HepG2 (cell line): ENCODE measurements at regions not wholly inside any gene's neighbourhood (a gene's known extent, or its start where the extent isn't known, plus 50 kb on each side); places are given as distances from the start of the nearest gene placed in this dataset.

Experiments used
- ATAC-seq: fragments of 200-7000 bp; cut with Tn5 transposase; 3 replicates; pipeline ENCODE4 v1.9.1; 2020; ENCODE audit warnings: mild to moderate bottlenecking, moderate library complexity
- BruUV-seq: library from RNA; stranded (reverse); fragments of 400-500 nt; replicated peaks from 2 replicates; lab custom pipeline; 2021; lab: Mats Ljungman, UMichigan
- CTCF ChIA-PET: fragments of 300-600 bp; formaldehyde crosslinking; extraction: SDS; loops from one replicate; lab custom pipeline; 2021; ENCODE audit warnings: low total read pairs, inconsistent platforms, low intra/inter-chr PET ratio; lab: Yijun Ruan, JAX
- POLR2A ChIA-PET: fragments of 350-600 bp; sonication (Branson Sonifier 250); formaldehyde crosslinking; loops from one replicate; lab custom pipeline; 2020; ENCODE audit warnings: antibody characterized with exemption, inconsistent platforms; lab: Yijun Ruan, JAX
- DNase-seq: peaks from one replicate; pipeline ENCODE4 v3.0.0-alpha.2; 2015; ENCODE audit warnings: low spot score
- FAIRE-seq: peaks from 3 replicates; lab custom pipeline; 2011; peaks lifted over from hg19 to GRCh38; lab: Jason Lieb, UNC
- H2AFZ ChIP-seq: one replicate; pipeline ENCODE4 v1.6.1; 2011; ENCODE audit warnings: low read length, inconsistent platforms
- H3K27ac ChIP-seq: fragments of 300-600 bp; 3 replicates; pipeline ENCODE4 v1.8.0; 2011; ENCODE audit warnings: mixed run types, mild to moderate bottlenecking, mixed read lengths, low read length, inconsistent platforms; ENCODE audit not compliant: insufficient read depth; ENCODE audit errors: extremely low read length
- H3K27me3 ChIP-seq, 2 experiments: fragments of 200-600 bp in 1 of 2; 2 replicates in 1 of 2; 3 replicates in 1 of 2; pipeline versions ENCODE4 v1.6.0 to v1.8.0; 2011; ENCODE audit warnings: low read length in 2 of 2, mild to moderate bottlenecking in 2 of 2, moderate library complexity in 2 of 2, inconsistent platforms in 1 of 2; ENCODE audit not compliant: insufficient read depth in 2 of 2, control insufficient read depth in 1 of 2
- H3K36me3 ChIP-seq, 2 experiments: fragments of 200-600 bp in 1 of 2; replicated peaks in 1 of 2; 2 replicates in 1 of 2; 3 replicates in 1 of 2; pipeline versions ENCODE4 v1.5.1 to v1.8.0; 2011; ENCODE audit warnings: low read length in 2 of 2, inconsistent platforms in 1 of 2; ENCODE audit not compliant: insufficient read depth in 2 of 2, control insufficient read depth in 1 of 2
- H3K4me1 ChIP-seq: 2 replicates; pipeline ENCODE4 v1.5.1; 2012; ENCODE audit warnings: low read length, inconsistent platforms; ENCODE audit not compliant: insufficient read depth
- H3K4me2 ChIP-seq: 2 replicates; pipeline ENCODE4 v1.6.0; 2011; ENCODE audit warnings: low read depth, low read length, inconsistent platforms
- H3K4me3 ChIP-seq, 3 experiments: fragments of 200-600 bp in 1 of 3; sonication (generic), shearing (Covaris generic) in 1 of 3; replicated peaks in 1 of 3; 2 replicates each; pipeline ENCODE4 v1.5.1; 2011 to 2016; ENCODE audit warnings: low read length in 3 of 3, inconsistent platforms in 2 of 3, low read depth in 2 of 3, mild to moderate bottlenecking in 2 of 3, control low read depth in 1 of 3, mixed read lengths in 1 of 3; ENCODE audit not compliant: insufficient read depth in 1 of 3
- H3K79me2 ChIP-seq: one replicate; pipeline ENCODE4 v1.6.1; 2011; ENCODE audit warnings: low read length, inconsistent platforms; ENCODE audit not compliant: insufficient read depth
- H3K9ac ChIP-seq: 2 replicates; pipeline ENCODE4 v1.6.0; 2011; ENCODE audit warnings: mild to moderate bottlenecking, low read depth, low read length, inconsistent platforms; ENCODE audit not compliant: insufficient read depth
- H3K9me3 ChIP-seq: 2 replicates; pipeline ENCODE4 v1.5.1; 2012; ENCODE audit warnings: mild to moderate bottlenecking, low read length
- H4K20me1 ChIP-seq: 2 replicates; pipeline ENCODE4 v1.6.0; 2011; ENCODE audit warnings: inconsistent platforms, mild to moderate bottlenecking, low read length, moderate library complexity; ENCODE audit not compliant: insufficient read depth
- AGO2 ChIP-seq: fragments of 200-400 bp; formaldehyde crosslinking; optimal IDR thresholded peaks from 2 replicates; pipeline ENCODE3; 2017; ENCODE audit warnings: mild to moderate bottlenecking, low read depth, low read length, moderate library complexity
- IKZF5 ChIP-seq: IDR thresholded peaks from 2 replicates; pipeline ENCODE4 v1.6.1; 2018; ENCODE audit warnings: missing genetic modification reagents, mild to moderate bottlenecking, missing compliant biosample characterization
- JDP2 ChIP-seq: sonication (generic); formaldehyde crosslinking; IDR thresholded peaks from 2 replicates; pipeline ENCODE4 v1.8.1; 2022; ENCODE audit warnings: missing genetic modification reagents, borderline replicate concordance
- PLSCR1 ChIP-seq: sonication (generic); formaldehyde crosslinking; IDR thresholded peaks from 2 replicates; pipeline ENCODE4 v1.5.0; 2020; ENCODE audit warnings: missing genetic modification reagents, mild to moderate bottlenecking, borderline replicate concordance
- RNF2 ChIP-seq: fragments of 450-650 bp; conservative IDR thresholded peaks from 2 replicates; pipeline ENCODE4 v1.6.1; 2016; ENCODE audit warnings: low read depth
- SALL2 ChIP-seq: sonication (generic); formaldehyde crosslinking; IDR thresholded peaks from 2 replicates; pipeline ENCODE4 v1.8.1; 2023; ENCODE audit warnings: mild to moderate bottlenecking, missing genetic modification reagents, inconsistent platforms
- SSRP1 ChIP-seq: IDR thresholded peaks from 2 replicates; pipeline ENCODE4 v1.6.1; 2016; ENCODE audit warnings: control low read depth
- ZFAT ChIP-seq: sonication (generic); formaldehyde crosslinking; conservative IDR thresholded peaks from 2 replicates; pipeline ENCODE4 v1.8.1; 2023; ENCODE audit warnings: missing genetic modification reagents, inconsistent platforms
- ZNF17 ChIP-seq: sonication (generic); formaldehyde crosslinking; IDR thresholded peaks from 2 replicates; pipeline ENCODE4 v1.5.0; 2020; ENCODE audit warnings: mild to moderate bottlenecking, missing genetic modification reagents
- ZNF274 ChIP-seq: sonication (generic); formaldehyde crosslinking; IDR thresholded peaks from 2 replicates; pipeline ENCODE4 v1.5.1; 2020; ENCODE audit warnings: mild to moderate bottlenecking, missing genetic modification reagents
- ZNF33B ChIP-seq: sonication (generic); formaldehyde crosslinking; IDR thresholded peaks from 2 replicates; pipeline ENCODE4 v1.5.1; 2020; ENCODE audit warnings: mild to moderate bottlenecking, missing genetic modification reagents
- ZNF407 ChIP-seq: sonication (generic); formaldehyde crosslinking; IDR thresholded peaks from one replicate; pipeline ENCODE4 v1.5.1; 2020; ENCODE audit warnings: mild to moderate bottlenecking, missing genetic modification reagents; ENCODE audit errors: not compliant biosample characterization
- ZNF780A ChIP-seq: sonication (generic); formaldehyde crosslinking; IDR thresholded peaks from 2 replicates; pipeline ENCODE4 v1.8.0; 2022; ENCODE audit warnings: mild to moderate bottlenecking, missing genetic modification reagents, moderate library complexity
- WGBS: methylation state at CpG from one replicate; pipeline ENCODE4 v1.1.6; 2017; ENCODE audit warnings: low lambda C conversion rate; 5-methylcytosine and 5-hydroxymethylcytosine counted together
- in situ Hi-C: cut with HindIII; loops from 2 replicates; pipeline ENCODE4 v1.10.0; 2017; ENCODE audit warnings: low pct_unique_long_range_greater_than_20kb; ENCODE audit not compliant: extremely low pct_ligation_motif_present
- intact Hi-C: fragments of 100-400 bp; cut with micrococcal nuclease; formaldehyde crosslinking; loops from one replicate; pipeline ENCODE4 v1.10.0; 2022; ENCODE audit not compliant: unreplicated experiment

GRCh38 chr6:154901876-154902552, 93.1 kb upstream of the TIAM2 start:
- Histone ChIP-seq H2AFZ (no peak overlapping the region), H3K4me2 (no peak overlapping the region), H3K27ac (no peak overlapping the region), H3K79me2 (no peaks in the 10 kb centered on the region), H3K27me3 (no peaks in the 10 kb centered on the region), H4K20me1 (no peaks in the 10 kb centered on the region), H3K9me3 (no peaks in the 10 kb centered on the region), H3K9ac (no peak overlapping the region), H3K4me1 (peaks cover 11% of the 10 kb centered on the region), H3K36me3 (peaks cover 2 to 7% of the 10 kb centered on the region in 2 experiments; a peak in 1 of 5 replicates), H3K4me3 (no peak overlapping the region)
- POLR2A ChIA-PET: no interaction called here
- intact Hi-C loops (no loop called here), in situ Hi-C loops (loop anchor here (25.0 kb wide), 1 partner anchor 635 kb away; no protein-coding TSS in a partner anchor)
- BruUV-seq: no TSS peak
- FAIRE-seq (no peak), ATAC-seq (no peak), DNase-seq (no peak)
- CTCF ChIA-PET: no interaction called here
- 88% methylated on average over 9 of the region's 9 CpGs for WGBS
- TF ChIP-seq ZFAT (no peak), JDP2 (CRISPR knock-in tag) (no peak), RNF2 (no peak), ZNF274 (CRISPR knock-in tag) (no peak), ZNF407 (CRISPR knock-in tag) (no peak), SALL2 (no peak), IKZF5 (CRISPR knock-in tag) (no peak), AGO2 (no peak), ZNF17 (CRISPR knock-in tag) (no peak), SSRP1 (CRISPR knock-in tag) (no peak), ZNF780A (no peak), ZNF33B (CRISPR knock-in tag) (no peak), PLSCR1 (CRISPR knock-in tag) (no peak)
